ENCODE measurements at regions not wholly inside any gene's neighbourhood (a gene's known extent, or its start where the extent isn't known, plus 50 kb on each side); places are given as distances from the start of the nearest gene placed in this dataset.

DNA sequence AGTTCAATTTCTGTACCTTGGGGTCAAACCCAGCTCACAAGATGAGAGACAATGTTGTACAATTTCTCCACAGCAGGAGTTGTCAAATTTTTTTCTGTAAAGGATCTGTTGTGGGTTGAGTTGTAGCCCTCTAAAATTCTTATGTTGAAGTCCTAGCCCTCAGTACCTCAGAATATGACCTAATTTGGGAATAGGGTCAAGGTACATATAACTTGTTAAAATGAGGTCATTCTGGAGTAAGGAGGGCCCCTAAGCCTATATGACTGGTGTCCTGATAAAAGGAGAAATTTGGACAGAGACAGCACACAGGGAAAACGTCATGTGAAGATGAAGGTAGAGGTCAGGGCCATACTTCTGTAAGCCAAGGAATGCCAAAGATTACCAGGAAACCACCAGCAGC is 264.9 kb downstream of the TTC8 start:
- Histone ChIP-seq H3F3A (ENCODE audit: low read depth) (no peaks in the 10 kb centered on the region), H3K4me2 (no peak overlapping the region), H3K36me3 (no peaks in the 10 kb centered on the region), H3K9ac (no peak overlapping the region), H3K27ac (no peak overlapping the region), H3K79me2 (ENCODE audit: low read depth) (no peaks in the 10 kb centered on the region), H4K20me1 (ENCODE audit: low read depth) (no peaks in the 10 kb centered on the region), H2AFZ (replicated peaks) (no peak overlapping the region), H3K27me3 (no peaks in the 10 kb centered on the region), H3K4me1 (no peaks in the 10 kb centered on the region), H3K9me3 (ENCODE audit: low read depth) (no peaks in the 10 kb centered on the region), H3K4me3 (no peak overlapping the region)
- Mint-ChIP-seq H3K36me3 (no peaks in the 10 kb centered on the region), H3K4me3 (no peak overlapping the region), H3K27me3 (ENCODE audit: insufficient read depth, low read depth) (peaks cover 2% of the 10 kb centered on the region), H3K4me1 (no peaks in the 10 kb centered on the region), H3K27ac (no peak overlapping the region), H3K9me3 (peaks cover 3% of the 10 kb centered on the region)
- TF ChIP-seq EZH2 (IDR thresholded peaks at IDR 0.05) (no peak), EZH2phosphoT487 (IDR thresholded peaks at IDR 0.05) (no peak)
- TF ChIP-seq, protein P1, sequence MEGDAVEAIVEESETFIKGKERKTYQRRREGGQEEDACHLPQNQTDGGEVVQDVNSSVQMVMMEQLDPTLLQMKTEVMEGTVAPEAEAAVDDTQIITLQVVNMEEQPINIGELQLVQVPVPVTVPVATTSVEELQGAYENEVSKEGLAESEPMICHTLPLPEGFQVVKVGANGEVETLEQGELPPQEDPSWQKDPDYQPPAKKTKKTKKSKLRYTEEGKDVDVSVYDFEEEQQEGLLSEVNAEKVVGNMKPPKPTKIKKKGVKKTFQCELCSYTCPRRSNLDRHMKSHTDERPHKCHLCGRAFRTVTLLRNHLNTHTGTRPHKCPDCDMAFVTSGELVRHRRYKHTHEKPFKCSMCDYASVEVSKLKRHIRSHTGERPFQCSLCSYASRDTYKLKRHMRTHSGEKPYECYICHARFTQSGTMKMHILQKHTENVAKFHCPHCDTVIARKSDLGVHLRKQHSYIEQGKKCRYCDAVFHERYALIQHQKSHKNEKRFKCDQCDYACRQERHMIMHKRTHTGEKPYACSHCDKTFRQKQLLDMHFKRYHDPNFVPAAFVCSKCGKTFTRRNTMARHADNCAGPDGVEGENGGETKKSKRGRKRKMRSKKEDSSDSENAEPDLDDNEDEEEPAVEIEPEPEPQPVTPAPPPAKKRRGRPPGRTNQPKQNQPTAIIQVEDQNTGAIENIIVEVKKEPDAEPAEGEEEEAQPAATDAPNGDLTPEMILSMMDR (IDR thresholded peaks at IDR 0.05) = no peak
- DNase-seq (ENCODE audit: low spot score) = no peak

DNA sequence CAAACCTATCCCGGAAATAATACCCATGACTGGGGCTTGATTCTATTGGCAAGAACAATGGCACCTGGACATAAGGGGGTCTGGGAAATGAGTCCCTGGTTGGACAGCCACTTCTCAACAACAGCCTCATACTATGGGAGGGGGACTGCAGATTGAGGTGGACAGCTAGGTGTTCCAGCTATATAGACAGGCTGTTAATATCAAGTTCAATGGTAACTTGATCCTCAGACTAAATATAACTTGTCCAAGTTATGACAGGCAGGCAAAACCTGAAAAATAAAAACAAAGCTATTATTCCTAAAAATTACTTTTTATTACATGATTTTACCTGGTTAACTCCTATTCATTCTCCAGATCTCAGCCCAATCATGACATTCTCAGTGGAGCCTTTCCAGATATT is 267.3 kb downstream of the TTC8 start:
- Histone ChIP-seq H3K4me3 (no peak overlapping the region), H3K4me1 (no peaks in the 10 kb centered on the region), H3K36me3 (no peaks in the 10 kb centered on the region), H3K4me2 (no peak overlapping the region), H3K9me3 (ENCODE audit: low read depth) (no peaks in the 10 kb centered on the region), H3K27ac (no peak overlapping the region), H3F3A (ENCODE audit: low read depth) (no peaks in the 10 kb centered on the region), H3K9ac (no peak overlapping the region), H3K79me2 (ENCODE audit: low read depth) (no peaks in the 10 kb centered on the region), H2AFZ (replicated peaks) (no peak overlapping the region), H3K27me3 (no peaks in the 10 kb centered on the region), H4K20me1 (ENCODE audit: low read depth) (no peaks in the 10 kb centered on the region)
- no peaks in the 10 kb centered on the region for H3K4me1 Mint-ChIP-seq
- no peaks in the 10 kb centered on the region for H3K27me3 Mint-ChIP-seq (ENCODE audit: insufficient read depth, low read depth)
- H3K36me3 Mint-ChIP-seq = no peaks in the 10 kb centered on the region
- H3K27ac Mint-ChIP-seq = no peak overlapping the region
- DNase-seq (ENCODE audit: low spot score) = no peak
- TF ChIP-seq EZH2 (IDR thresholded peaks at IDR 0.05) = no peak
- no peak for TF ChIP-seq EZH2phosphoT487 (IDR thresholded peaks at IDR 0.05)
- TF ChIP-seq, protein P1 (IDR thresholded peaks at IDR 0.05) = no peak
- peaks cover 3% of the 10 kb centered on the region for H3K9me3 Mint-ChIP-seq
- no peak overlapping the region for H3K4me3 Mint-ChIP-seq

DNA sequence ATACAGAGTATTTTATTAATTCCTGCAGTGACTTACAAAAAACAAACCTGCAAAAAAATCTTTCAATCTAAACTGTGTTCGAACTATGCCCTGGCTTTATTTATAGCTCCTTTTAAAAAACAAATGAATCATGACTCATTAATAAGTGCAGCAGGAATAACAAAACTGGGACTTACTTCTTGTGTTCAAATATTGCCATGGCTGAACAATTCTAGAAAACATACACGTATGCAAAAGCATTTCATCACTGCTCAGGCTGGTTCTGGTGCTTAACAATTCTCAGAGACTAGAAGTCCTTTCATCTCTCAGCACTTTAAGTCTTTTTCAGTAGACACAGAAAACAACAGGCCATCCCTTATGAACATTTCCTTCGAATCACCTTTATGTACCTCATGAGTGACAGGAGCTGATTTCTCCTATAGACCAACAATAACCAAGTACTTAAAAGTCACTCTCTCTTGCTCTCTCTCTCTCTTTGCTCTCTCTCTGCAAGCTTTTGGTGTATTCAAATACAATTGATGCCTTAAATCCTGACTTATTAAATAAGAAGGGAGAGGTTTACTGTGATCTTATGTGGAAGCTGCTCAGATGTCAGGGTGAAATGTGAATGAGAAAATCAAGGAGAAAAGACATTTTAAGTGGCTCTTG is 268.8 kb downstream of the TTC8 start:
- H3K27me3 ChIP-seq = no peaks in the 10 kb centered on the region
- no peak overlapping the region for H3K4me2 ChIP-seq
- H3K27ac ChIP-seq = no peak overlapping the region
- no peak overlapping the region for H3K27ac Mint-ChIP-seq
- no peak overlapping the region for H2AFZ ChIP-seq (replicated peaks)
- no peaks in the 10 kb centered on the region for H3F3A ChIP-seq (ENCODE audit: low read depth)
- H4K20me1 ChIP-seq (ENCODE audit: low read depth) = no peaks in the 10 kb centered on the region
- H3K9me3 ChIP-seq (ENCODE audit: low read depth) = no peaks in the 10 kb centered on the region
- no peaks in the 10 kb centered on the region for H3K4me1 ChIP-seq
- no peak overlapping the region for H3K4me3 Mint-ChIP-seq
- peaks cover 3% of the 10 kb centered on the region for H3K9me3 Mint-ChIP-seq
- TF ChIP-seq EZH2phosphoT487 (IDR thresholded peaks at IDR 0.05) = no peak
- no peak for TF ChIP-seq EZH2 (IDR thresholded peaks at IDR 0.05)
- TF ChIP-seq, protein P1 (IDR thresholded peaks at IDR 0.05) = no peak
- no peaks in the 10 kb centered on the region for H3K36me3 Mint-ChIP-seq
- no peaks in the 10 kb centered on the region for H3K4me1 Mint-ChIP-seq
- no peak for DNase-seq (ENCODE audit: low spot score)
- H3K4me3 ChIP-seq = no peak overlapping the region
- H3K79me2 ChIP-seq (ENCODE audit: low read depth) = no peaks in the 10 kb centered on the region
- no peaks in the 10 kb centered on the region for H3K36me3 ChIP-seq
- no peaks in the 10 kb centered on the region for H3K27me3 Mint-ChIP-seq (ENCODE audit: insufficient read depth, low read depth)
- no peak overlapping the region for H3K9ac ChIP-seq

Measured in neural progenitor cell (in vitro differentiated cells).